HG02970 (cell line): ENCODE measurements at regions not wholly inside any gene's neighbourhood (a gene's known extent, or its start where the extent isn't known, plus 50 kb on each side); places are given as distances from the start of the nearest gene placed in this dataset.

ENCODE experiments used
- ATAC-seq: cut with Tn5 transposase; IDR thresholded peaks from one replicate; pipeline ENCODE4 v1.9.1; 2021; ENCODE audit warnings: mild to moderate bottlenecking, moderate library complexity, moderate number of reproducible peaks; ENCODE audit not compliant: unreplicated experiment, low FRiP score

DNA sequence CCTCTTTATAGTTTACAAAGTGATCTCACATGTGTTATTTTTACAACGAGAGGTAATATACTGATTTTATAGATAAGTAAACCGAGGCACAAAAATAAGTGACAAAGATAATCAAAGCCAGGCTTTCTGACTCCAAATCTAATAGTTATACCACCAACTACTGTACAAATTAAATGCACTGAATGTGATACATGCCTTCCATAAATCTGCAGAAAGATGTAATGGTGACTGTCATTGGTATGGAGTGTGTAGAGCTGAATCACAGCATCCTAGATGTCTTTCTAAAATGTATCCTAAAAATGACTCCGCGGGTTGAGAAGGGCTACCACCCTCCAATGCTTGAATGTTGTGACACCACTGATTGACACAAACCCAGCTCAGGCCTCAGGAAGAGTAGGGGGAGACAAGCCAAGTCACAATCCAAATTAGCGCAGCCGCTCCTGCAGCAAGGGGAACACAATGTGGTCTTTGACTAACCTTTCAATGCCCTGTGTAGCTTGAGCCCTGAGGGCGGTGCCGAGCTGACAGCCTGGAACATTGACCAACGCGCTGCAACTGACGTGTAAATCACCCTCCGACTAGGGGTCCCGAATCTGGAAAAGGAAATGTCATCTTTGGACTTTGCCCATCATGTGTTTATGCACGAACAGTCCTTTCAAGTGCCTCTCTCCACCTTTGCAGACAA is 136.8 kb downstream of the OLIG3 start:
- no peak for ATAC-seq

- no peak for ATAC-seq
These were observed 134.7 kb upstream of the IFNGR1 start for GRCh38 chr6:137353842-137354397.

DNA sequence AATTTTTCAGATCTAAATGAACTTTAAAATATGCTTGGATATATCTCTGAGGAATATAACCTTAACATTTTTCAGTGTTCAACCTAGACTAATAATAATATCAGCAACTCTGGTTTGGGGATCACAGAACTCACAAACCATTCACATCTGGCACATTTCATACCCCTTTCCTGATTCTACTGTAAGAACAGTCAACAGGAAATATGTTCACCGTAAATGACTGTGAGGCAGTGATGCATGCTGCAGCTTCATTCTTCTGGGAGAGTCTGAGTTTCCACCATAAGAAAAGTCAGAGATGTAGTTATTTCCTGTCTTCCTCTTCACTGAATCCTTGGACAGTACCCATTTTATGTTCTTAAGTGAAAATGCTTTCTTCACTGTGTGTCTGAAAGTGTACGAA is 134.2 kb upstream of the IFNGR1 start:
- ATAC-seq: no peak

- ATAC-seq: no peak
These were observed 133.7 kb upstream of the IFNGR1 start for GRCh38 chr6:137352859-137353258.

GRCh38 chr6:137351890-137352289 is 132.7 kb upstream of the IFNGR1 start:
- ATAC-seq: no peak

DNA sequence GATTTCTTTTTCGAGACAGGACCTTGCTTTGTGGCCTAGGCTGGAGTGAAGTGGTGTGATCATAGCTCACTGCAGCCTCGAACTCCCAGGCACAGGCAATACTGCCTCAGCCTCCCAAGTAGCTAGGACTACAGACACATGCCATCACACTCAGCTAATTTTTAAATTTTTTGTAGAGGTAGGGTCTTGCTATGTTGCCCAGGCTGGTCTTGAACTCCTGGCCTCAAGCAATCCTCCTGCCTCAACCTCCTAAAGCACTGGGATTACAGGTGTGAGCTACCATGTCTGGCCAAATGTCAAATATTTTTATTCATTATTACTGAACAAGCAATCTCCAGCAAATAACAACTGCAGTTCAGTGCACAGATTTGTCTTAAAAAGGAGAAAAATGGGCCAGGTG is 131.7 kb upstream of the IFNGR1 start:
- ATAC-seq: no peak

GRCh38 chr6:137349856-137350830 is 131.0 kb upstream of the IFNGR1 start:
- no peak for ATAC-seq

DNA sequence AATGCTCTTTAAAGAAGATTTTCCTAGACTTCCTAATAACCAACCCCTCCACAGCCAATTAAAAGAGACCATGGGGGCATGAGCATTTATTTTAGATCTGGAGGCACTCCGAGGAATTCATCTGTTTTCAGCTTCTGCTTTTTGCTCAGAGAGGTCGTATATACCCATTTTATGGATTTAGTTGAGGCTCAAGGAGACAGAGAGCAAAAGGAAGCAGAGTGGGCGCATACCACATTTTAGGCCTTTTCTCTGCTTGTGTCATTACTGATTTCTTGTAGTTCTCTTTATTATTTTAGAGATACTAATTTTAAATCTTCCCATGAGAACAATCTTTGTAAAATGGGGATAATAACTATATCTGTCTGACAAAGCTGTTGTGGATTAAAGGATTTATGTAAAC is 129.6 kb upstream of the IFNGR1 start:
- ATAC-seq: no peak

- ATAC-seq: no peak
These were observed 124.1 kb upstream of the IFNGR1 start for GRCh38 chr6:137343241-137343640.

GRCh38 chr6:137342607-137343190 is 123.5 kb upstream of the IFNGR1 start:
- no peak for ATAC-seq

GRCh38 chr6:137341681-137342195 is 122.6 kb upstream of the IFNGR1 start:
- ATAC-seq: no peak

DNA sequence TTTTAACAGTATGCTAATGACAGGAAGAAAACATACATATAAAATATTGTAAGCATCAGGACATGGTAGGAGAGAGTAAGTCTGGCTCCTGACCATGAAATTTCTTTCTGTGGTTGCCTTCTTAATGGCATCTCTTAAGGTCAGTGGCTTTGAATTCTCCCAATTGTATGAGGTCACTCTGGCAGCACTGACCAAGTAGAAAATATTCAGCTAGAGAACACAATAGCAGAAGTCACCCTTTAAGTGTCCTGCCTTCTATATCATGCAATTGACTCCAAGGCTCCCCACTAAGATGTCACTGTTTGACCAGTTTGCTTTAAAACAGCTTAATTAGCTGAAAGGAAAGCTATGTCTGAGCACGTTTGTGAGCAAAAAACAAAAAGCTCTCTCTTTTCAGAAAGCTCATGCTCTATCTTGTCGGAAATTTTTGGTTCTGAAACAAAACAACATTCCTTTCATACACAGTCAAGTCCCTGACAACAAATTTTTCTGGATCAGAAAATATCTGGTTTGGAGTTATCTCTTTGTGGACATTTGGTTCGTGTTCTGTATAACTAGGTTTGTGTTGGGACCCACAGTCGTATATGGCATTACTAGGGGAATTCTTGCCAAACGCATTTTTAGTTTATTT is 120.9 kb upstream of the IFNGR1 start:
- no peak for ATAC-seq

GRCh38 chr6:137334884-137335283 is 115.7 kb upstream of the IFNGR1 start:
- ATAC-seq: no peak

- no peak for ATAC-seq
These were observed 114.9 kb upstream of the IFNGR1 start for GRCh38 chr6:137334094-137334493.

DNA sequence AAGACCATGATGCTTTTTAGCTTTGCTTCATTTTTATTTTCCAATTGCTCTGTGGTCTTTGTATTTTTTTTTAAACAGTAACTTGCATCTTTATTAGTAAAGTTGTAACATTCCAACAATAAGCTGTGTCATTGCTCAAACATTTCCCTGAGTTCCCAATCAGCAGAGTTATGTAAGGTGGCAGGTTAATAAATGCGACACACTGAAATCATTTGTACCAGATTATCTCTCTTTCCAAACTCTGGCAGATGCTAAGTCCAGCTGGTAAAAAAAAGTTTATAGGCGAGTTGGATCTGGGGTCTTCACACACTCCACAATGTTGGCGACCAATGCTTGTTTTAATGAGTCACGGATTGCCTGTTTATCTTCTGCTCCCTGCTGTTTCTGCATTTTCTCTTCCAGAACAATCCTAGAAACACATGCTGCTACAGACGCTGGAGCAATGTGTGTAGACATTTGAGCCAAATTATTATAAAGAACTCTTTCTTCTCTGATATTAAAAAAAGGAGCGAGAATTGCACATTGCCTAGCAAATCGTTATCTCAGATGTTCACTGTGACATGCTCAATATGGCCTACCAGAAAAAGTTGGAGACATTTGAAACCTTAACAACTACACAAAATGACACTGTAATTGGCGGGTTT is 113.6 kb upstream of the IFNGR1 start:
- no peak for ATAC-seq

GRCh38 chr6:137323860-137324259 is 104.7 kb upstream of the IFNGR1 start:
- no peak for ATAC-seq

GRCh38 chr6:137320271-137320670 is 101.1 kb upstream of the IFNGR1 start:
- no peak for ATAC-seq

- no peak for ATAC-seq
These were observed 97.4 kb upstream of the IFNGR1 start for GRCh38 chr6:137316626-137317025.

DNA sequence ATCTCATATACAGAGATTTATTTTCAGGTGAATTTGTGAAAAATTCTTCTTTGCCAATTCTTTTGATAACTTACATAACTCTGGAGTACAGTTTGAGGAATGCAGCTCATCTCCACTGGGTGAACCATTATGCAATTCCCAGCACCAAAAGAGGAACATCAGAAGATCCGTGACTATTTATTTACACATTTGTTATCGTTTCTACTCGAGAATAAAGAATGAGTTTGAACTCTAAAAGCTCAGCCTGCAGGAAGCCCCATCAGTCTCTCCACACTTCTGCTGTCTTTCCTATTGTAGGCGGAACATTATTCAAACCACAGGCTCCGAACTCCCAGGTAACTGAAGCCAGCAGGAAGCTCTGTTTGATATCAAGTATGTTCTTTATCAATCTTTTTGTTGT is 95.9 kb upstream of the IFNGR1 start:
- ATAC-seq: no peak
